Esophagus squamous epithelium (tissue), 5 donors: ENCODE measurements at regions not wholly inside any gene's neighbourhood (a gene's known extent, or its start where the extent isn't known, plus 50 kb on each side); places are given as distances from the start of the nearest gene placed in this dataset.

Experiments used
- DNase-seq: peaks from one replicate; lab custom pipeline; 2025; lab: John Stamatoyannopoulos, UW
- H3K27ac ChIP-seq, 4 donors: fragments of 200-600 bp; sonication (generic); one replicate each; pipeline ENCODE4 v1.5.1; 2016 to 2019; ENCODE audit warnings: mild to moderate bottlenecking in 1 of 4
- H3K27me3 ChIP-seq, 4 donors: fragments of 200-600 bp; sonication (generic); 1 replicate in 3 of 4; 2 replicates in 1 of 4; pipeline versions ENCODE4 v1.5.1 to v1.6.0; 2017 to 2021; ENCODE audit warnings: antibody characterized with exemption in 1 of 4
- H3K36me3 ChIP-seq, 3 donors: fragments of 200-600 bp; sonication (generic); one replicate each; pipeline ENCODE4 v1.5.1; 2016 to 2019
- H3K4me1 ChIP-seq, 3 donors: fragments of 200-600 bp; sonication (generic); one replicate each; pipeline ENCODE4 v1.5.1; 2017 to 2019
- H3K4me3 ChIP-seq, 4 donors: fragments of 200-600 bp; sonication (generic); 1 replicate in 3 of 4; 2 replicates in 1 of 4; pipeline ENCODE4 v1.5.1; 2016 to 2019; ENCODE audit warnings: mild to moderate bottlenecking in 2 of 4, moderate library complexity in 1 of 4
- H3K9me3 ChIP-seq, 3 donors: fragments of 200-600 bp; sonication (generic); one replicate each; pipeline ENCODE4 v1.5.1; 2016 to 2019
- POLR2A ChIP-seq, 4 donors: fragments of 450-650 bp; IDR thresholded peaks; one replicate each; pipeline ENCODE4 v1.6.1; 2017; ENCODE audit warnings: antibody characterized with exemption in 4 of 4, mild to moderate bottlenecking in 4 of 4, moderate library complexity in 3 of 4
- WGBS, 2 donors: methylation state at CpG; one replicate each; pipeline ENCODE4 v1.1.5; 2018; 5-methylcytosine and 5-hydroxymethylcytosine counted together
- intact Hi-C: fragments of 100-400 bp; cut with DNase I; formaldehyde crosslinking; loops from one replicate; pipeline ENCODE4 v1.15.0; 2022
- TF ChIP-seq, protein P1 (sequence below), 6 experiments: fragments of 450-650 bp in 4 of 6; fragments of 200-600 bp in 2 of 6; sonication (generic) in 2 of 6; IDR thresholded peaks; one replicate each; pipeline ENCODE4 v1.5.1; 2016 to 2019; ENCODE audit warnings: antibody characterized with exemption in 6 of 6, mild to moderate bottlenecking in 4 of 6, moderate library complexity in 4 of 6
- donor health status: DM: yes; HTN: yes; CAD: no.

DNA sequence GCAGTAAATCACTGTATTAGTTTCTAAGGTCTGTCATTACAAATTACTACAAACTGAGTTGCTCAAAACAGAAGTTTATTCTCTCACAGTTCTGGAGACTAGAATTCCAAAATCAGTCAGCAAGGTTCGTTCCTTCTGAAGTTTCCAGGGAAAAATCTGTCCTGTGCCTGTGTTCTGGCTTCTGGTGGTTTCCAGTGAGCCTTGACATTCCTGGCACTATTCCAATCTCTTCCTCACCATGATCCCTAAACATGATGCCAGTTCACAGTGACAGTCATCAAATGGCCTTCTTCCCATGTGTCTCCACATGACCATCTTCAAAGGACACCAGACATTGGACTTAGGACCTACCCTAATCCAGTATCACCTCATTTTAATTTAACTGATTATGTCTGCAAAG, 351.4 kb downstream of the PLK2 start:
- intact Hi-C loops, result no loop called here
- Histone ChIP-seq H3K27me3 (no peaks in the 10 kb centered on the region), H3K27ac (no peak overlapping the region), H3K36me3 (no peaks in the 10 kb centered on the region), H3K4me3 (no peak overlapping the region), H3K4me1 (no peaks in the 10 kb centered on the region), H3K9me3 (no peaks in the 10 kb centered on the region)
- TF ChIP-seq POLR2A (IDR thresholded peaks at IDR 0.05), result no peak
- TF ChIP-seq, protein P1, sequence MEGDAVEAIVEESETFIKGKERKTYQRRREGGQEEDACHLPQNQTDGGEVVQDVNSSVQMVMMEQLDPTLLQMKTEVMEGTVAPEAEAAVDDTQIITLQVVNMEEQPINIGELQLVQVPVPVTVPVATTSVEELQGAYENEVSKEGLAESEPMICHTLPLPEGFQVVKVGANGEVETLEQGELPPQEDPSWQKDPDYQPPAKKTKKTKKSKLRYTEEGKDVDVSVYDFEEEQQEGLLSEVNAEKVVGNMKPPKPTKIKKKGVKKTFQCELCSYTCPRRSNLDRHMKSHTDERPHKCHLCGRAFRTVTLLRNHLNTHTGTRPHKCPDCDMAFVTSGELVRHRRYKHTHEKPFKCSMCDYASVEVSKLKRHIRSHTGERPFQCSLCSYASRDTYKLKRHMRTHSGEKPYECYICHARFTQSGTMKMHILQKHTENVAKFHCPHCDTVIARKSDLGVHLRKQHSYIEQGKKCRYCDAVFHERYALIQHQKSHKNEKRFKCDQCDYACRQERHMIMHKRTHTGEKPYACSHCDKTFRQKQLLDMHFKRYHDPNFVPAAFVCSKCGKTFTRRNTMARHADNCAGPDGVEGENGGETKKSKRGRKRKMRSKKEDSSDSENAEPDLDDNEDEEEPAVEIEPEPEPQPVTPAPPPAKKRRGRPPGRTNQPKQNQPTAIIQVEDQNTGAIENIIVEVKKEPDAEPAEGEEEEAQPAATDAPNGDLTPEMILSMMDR (IDR thresholded peaks at IDR 0.05), result no peak
- WGBS, 2 donors, result 67 to 73% methylated on average over 1 of the region's 1 CpG
- DNase-seq, result no peak

DNA sequence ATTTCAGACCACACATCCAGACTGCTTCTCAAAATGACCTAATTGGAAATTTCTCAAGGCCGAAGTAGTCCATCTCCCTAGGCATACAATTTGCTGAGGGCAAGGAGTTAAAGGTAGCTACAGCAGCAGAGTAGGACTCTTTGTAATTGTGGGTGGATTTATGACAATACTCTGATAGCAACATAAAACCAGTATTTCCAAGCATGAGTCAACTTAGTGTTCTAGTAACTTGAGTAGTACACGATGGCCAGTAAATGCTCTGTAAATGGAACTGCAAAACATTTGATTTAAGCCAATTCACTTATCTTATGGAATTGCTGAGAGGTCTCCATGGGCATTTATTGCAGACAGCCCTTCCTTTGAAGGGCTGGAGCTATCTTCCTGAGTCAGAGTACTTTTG, 352.2 kb downstream of the PLK2 start:
- TF ChIP-seq, protein P1 (IDR thresholded peaks at IDR 0.05), result no peak
- TF ChIP-seq POLR2A (IDR thresholded peaks at IDR 0.05), result no peak
- no peaks in the 10 kb centered on the region for H3K36me3 ChIP-seq
- 65 to 87% methylated on average over 2 of the region's 2 CpGs for WGBS, 2 donors
- DNase-seq, result no peak
- H3K27me3 ChIP-seq, result no peaks in the 10 kb centered on the region
- intact Hi-C loops, result no loop called here
- no peak overlapping the region for H3K27ac ChIP-seq
- H3K4me1 ChIP-seq, result no peaks in the 10 kb centered on the region
- no peak overlapping the region for H3K4me3 ChIP-seq
- no peaks in the 10 kb centered on the region for H3K9me3 ChIP-seq

DNA sequence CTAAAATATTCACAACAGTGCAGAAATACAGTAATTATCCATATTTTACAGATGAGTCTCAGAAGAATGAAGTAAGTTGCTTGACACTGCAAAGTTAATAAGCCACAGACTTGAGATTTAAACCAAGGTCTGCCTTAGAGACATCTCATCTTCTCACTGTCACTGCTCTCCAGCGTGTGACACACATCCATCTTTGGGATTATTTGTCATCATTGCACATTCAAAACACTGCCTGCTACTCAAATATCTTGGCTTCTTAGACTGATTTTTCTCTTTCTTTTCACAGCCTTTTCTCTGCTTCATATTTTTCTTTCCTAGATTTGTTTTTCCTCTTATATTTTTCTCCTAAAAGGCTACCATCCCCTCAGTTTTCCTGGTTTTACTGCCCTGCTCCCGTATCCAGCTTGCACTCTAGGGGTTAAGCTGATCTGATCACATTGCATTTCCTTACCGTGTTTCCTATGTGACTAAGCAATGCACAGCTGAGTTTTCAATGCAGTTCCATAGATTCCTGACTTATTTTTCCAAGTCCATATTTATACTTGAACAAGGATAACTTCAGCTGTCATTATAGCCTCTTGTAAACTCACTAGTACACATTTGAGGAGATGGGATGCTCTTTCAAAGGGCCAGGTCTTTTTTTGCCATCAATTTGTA, 353.0 kb downstream of the PLK2 start:
- Histone ChIP-seq H3K36me3 (no peaks in the 10 kb centered on the region), H3K4me3 (no peak overlapping the region), H3K9me3 (no peaks in the 10 kb centered on the region), H3K27me3 (no peaks in the 10 kb centered on the region), H3K27ac (no peak overlapping the region), H3K4me1 (no peaks in the 10 kb centered on the region)
- TF ChIP-seq POLR2A (IDR thresholded peaks at IDR 0.05), result no peak
- TF ChIP-seq, protein P1 (IDR thresholded peaks at IDR 0.05), result no peak
- intact Hi-C loops, result no loop called here
- WGBS, 2 donors, result 58 to 65% methylated on average over 3 of the region's 3 CpGs
- DNase-seq, result no peak

DNA sequence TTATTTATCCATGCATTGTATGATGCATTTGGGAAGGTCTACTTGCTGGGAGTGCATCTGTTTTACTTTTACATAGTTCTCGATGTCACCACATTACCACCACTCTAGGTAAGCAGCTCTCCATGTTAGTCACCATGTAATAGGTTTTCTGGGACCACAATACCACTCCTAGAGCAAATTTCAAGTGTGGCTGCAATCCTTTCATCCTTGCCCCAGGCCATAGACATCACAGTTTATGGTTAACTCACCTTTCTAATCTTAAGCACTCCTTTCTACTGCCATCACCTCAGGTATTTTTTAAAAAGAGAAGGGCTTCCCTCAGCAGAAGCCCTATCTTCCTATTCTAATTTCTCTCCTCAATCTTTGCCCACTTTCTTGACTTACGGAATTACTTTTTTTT, 354.1 kb downstream of the PLK2 start:
- Histone ChIP-seq H3K27me3 (no peaks in the 10 kb centered on the region), H3K4me3 (no peak overlapping the region), H3K36me3 (no peaks in the 10 kb centered on the region), H3K27ac (no peak overlapping the region), H3K9me3 (no peaks in the 10 kb centered on the region), H3K4me1 (no peaks in the 10 kb centered on the region)
- 85 to 90% methylated on average over 2 of the region's 2 CpGs for WGBS, 2 donors
- intact Hi-C loops, result no loop called here
- DNase-seq, result no peak
- TF ChIP-seq, protein P1 (IDR thresholded peaks at IDR 0.05), result no peak
- TF ChIP-seq POLR2A (IDR thresholded peaks at IDR 0.05), result no peak

DNA sequence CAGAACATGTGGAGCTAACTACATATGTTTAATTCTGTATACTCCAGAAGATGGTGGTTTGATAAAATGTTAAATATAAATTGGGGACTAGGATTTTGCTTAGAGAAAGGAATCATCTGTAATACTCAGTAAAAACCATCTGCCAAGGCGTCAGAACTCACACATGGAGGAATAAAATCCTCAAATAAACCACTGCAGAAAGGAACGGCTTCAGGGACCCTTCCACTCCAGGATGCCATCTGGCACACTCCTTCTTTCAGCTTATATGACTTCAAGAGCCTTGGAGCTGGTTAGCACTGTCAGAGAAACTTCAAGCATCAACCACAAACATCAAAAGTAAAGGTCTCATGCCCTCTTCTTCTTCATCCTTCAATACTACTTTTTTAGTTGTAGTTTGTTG, 360.6 kb downstream of the PLK2 start:
- TF ChIP-seq POLR2A (IDR thresholded peaks at IDR 0.05), result no peak
- TF ChIP-seq, protein P1 (IDR thresholded peaks at IDR 0.05), result no peak
- Histone ChIP-seq H3K27ac (no peak overlapping the region), H3K36me3 (no peaks in the 10 kb centered on the region), H3K27me3 (no peaks in the 10 kb centered on the region), H3K4me1 (no peaks in the 10 kb centered on the region), H3K9me3 (no peaks in the 10 kb centered on the region), H3K4me3 (no peak overlapping the region)
- intact Hi-C loops, result no loop called here
- WGBS, 2 donors, result 44 to 64% methylated on average over 2 of the region's 2 CpGs
- no peak for DNase-seq
